ENCODE measurements at regions not wholly inside any gene's neighbourhood (a gene's known extent, or its start where the extent isn't known, plus 50 kb on each side); places are given as distances from the start of the nearest gene placed in this dataset.
A peak's percentile ranks its signal among the peaks of the same experiment; 100 is the strongest.
"Not testable (repeated sequence)": the region's sequence is repeated elsewhere in the genome, so short reads cannot be mapped to it uniquely, and the experiment has no call there.

- POLR2A ChIA-PET, ATAC-seq, H3K36me3 Mint-ChIP-seq, H3K27ac Mint-ChIP-seq, H3K4me3 Mint-ChIP-seq, H3K27me3 Mint-ChIP-seq, H3K4me1 Mint-ChIP-seq: not testable (repeated sequence)
- H3K9me3 Mint-ChIP-seq: peaks cover 0 to 18% (median 0%) of the 10 kb centered on the region in 9 donors
- peak in 1 of 10 donors; percentile 0 for DNase-seq
Observed at GRCh38 chr21:9034491-9035200, 1486.7 kb upstream of the TPTE start.

DNA sequence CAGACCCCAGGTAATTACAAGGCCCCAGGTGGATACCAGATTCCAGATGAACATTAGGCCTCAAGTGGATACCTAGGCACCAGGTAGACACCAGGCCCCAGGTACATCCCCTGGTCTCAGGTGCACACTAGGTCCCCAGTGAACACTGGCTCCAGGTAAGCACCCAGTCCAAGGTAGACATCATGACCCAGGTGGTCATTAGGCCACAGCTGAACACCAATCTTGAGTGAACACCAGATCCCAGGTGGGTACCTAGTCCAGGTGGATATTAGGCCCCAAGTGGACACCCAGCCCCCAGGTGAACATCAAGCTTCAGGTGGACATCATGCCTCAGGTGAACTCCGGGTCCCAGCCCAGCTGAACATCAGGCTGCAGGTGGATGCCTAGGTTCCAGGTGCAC, 1486.2 kb upstream of the TPTE start:
- H3K27me3 Mint-ChIP-seq, H3K4me1 Mint-ChIP-seq, POLR2A ChIA-PET, H3K4me3 Mint-ChIP-seq, H3K27ac Mint-ChIP-seq, ATAC-seq, H3K36me3 Mint-ChIP-seq: not testable (repeated sequence)
- H3K9me3 Mint-ChIP-seq: peaks cover 0 to 24% (median 0%) of the 10 kb centered on the region in 9 donors
- peak in 1 of 10 donors; percentile 0 for DNase-seq

DNA sequence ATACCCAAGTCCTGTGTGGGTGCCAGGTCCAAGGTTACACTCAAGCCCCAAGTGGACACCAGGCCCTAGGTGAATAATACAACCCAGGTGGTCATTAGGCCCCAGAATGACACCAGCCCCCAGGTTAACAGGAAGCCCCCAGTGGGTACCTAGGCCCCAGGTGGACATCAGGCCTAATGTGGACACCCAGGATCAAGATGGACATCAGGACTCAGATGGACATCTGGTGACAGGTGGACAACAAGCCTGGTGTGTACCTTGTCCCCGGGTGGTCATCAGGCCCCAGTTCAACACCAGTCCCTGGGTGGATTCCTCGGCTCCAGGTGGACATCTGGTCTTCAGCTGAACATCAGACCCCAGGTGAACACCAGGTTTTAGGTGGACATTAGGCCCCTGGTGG, 1485.4 kb upstream of the TPTE start:
- H3K27ac Mint-ChIP-seq, H3K4me3 Mint-ChIP-seq, POLR2A ChIA-PET, H3K36me3 Mint-ChIP-seq, H3K4me1 Mint-ChIP-seq, DNase-seq, ATAC-seq, H3K27me3 Mint-ChIP-seq: not testable (repeated sequence)
- peaks cover 0 to 29% (median 0%) of the 10 kb centered on the region in 9 donors for H3K9me3 Mint-ChIP-seq

DNA sequence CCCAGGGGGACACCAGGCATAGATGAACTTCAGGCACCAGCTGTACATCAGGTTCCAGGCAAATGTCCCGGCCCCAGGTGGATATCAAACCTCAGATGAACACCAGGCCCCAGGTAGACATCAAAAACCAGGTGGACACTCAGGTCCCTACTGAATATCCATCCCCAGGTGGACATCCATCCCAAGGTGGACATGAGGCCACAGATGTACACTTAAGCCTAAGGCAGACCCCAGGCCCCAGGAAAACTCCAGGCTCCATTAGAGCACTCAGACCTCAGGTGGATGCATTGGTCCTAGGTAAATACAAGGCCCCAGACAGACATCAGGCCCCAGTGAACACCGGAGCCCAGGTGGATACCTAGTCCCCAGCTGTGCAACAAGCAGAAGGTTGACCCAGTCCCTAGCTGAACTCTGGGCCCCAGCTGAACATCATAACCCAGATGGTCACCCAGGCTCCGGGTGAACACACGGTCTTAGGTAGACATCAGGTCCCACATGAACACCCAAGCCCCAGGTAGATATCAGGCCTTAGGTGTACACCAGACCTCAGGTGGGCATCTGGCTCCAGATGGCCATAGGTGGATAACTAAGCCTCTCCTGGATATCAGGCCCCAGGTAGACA, 1484.3 kb upstream of the TPTE start:
- H3K27ac Mint-ChIP-seq, H3K27me3 Mint-ChIP-seq, ATAC-seq, POLR2A ChIA-PET, H3K4me1 Mint-ChIP-seq, H3K36me3 Mint-ChIP-seq, H3K4me3 Mint-ChIP-seq: not testable (repeated sequence)
- peaks cover 0 to 37% (median 0%) of the 10 kb centered on the region in 9 donors for H3K9me3 Mint-ChIP-seq
- peak in 1 of 10 donors; percentile 0 for DNase-seq

GRCh38 chr21:9037588-9038544, 1483.5 kb upstream of the TPTE start:
- peaks cover 0 to 38% (median 0%) of the 10 kb centered on the region in 9 donors for H3K9me3 Mint-ChIP-seq
- DNase-seq: peak in 1 of 10 donors; percentile 0
- ATAC-seq, H3K36me3 Mint-ChIP-seq, H3K27ac Mint-ChIP-seq, POLR2A ChIA-PET, H3K4me3 Mint-ChIP-seq, H3K27me3 Mint-ChIP-seq, H3K4me1 Mint-ChIP-seq: not testable (repeated sequence)

DNA sequence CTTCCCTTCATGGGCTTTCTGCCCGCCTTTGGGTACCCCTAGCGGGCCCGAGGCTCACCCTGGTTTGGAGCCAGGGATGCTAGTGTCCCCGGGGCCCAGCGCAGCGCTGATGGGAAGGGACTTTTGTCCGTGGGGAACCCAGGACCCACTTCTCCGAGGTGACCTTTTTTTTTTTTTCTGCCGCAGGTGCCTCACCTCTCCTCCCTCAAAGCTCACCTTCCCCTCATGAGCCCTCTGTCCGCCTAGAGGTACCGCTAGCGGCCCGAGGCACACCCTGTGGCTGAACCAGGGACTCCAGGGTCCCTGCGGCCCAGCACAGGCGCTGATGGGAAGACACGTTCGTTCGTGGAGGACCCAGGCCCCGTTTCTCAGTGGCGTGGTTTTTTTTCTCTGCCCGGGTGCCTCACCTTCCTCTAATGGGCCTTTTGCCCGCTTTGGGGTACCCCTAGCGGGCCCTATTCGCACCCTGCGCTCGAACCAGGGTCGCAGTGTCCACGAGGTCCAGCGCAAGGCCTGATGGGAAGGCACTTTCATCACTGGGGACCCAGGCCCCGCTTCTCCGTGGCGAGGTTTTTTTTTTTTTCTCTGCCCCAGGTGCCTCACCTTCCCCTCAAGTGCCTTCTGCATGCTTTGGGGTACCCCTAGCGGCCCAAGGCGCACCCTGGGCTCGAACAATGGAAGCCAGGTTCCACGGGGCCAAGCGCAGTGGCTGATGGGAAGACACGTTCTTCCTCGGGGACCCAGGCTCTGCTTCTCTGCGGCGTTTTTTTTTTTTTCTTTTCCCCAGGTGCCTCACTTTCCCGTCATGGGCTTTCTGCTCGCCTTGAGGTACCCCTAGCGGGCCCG, 1481.6 kb upstream of the TPTE start:
- DNase-seq: peak in 1 of 10 donors; percentile 0
- peaks cover 0 to 38% (median 0%) of the 10 kb centered on the region in 9 donors for H3K9me3 Mint-ChIP-seq
- POLR2A ChIA-PET, H3K36me3 Mint-ChIP-seq, ATAC-seq, H3K27ac Mint-ChIP-seq, H3K4me3 Mint-ChIP-seq, H3K4me1 Mint-ChIP-seq, H3K27me3 Mint-ChIP-seq: not testable (repeated sequence)

GRCh38 chr21:9040406-9040805, 1481.0 kb upstream of the TPTE start:
- H3K4me1 Mint-ChIP-seq, H3K36me3 Mint-ChIP-seq, POLR2A ChIA-PET, ATAC-seq, DNase-seq, H3K27ac Mint-ChIP-seq, H3K4me3 Mint-ChIP-seq, H3K27me3 Mint-ChIP-seq: not testable (repeated sequence)
- H3K9me3 Mint-ChIP-seq: peaks cover 0 to 38% (median 0%) of the 10 kb centered on the region in 9 donors

GRCh38 chr21:9041175-9041948, 1480.0 kb upstream of the TPTE start:
- peak in 1 of 10 donors; percentile 0 for DNase-seq
- POLR2A ChIA-PET: not testable (repeated sequence)

DNA sequence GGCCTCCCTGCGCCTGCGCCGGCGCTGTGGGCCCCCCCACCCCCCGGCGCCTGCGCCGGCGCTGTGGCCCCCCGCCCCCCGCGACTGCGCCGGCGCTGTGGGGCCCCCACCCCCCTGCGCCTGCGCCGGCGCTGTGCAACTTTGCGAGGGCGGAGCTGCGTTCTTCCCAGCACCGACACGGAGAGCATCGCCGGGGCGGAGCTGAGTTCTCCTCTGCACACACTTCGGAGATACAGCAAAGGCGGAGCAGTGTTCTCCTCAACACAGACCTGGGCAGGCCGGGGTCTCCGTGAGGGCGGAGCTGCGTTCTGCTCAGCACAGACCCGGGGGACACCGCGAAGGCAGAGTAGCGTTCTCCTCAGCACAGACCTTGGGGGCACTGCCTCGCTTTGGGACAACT, 1478.3 kb upstream of the TPTE start:
- DNase-seq (peak in 1 of 10 donors; percentile 27), ATAC-seq (peak in 1 of 2 donors; percentile 74)
- H3K36me3 Mint-ChIP-seq, H3K4me1 Mint-ChIP-seq, H3K27ac Mint-ChIP-seq, POLR2A ChIA-PET, H3K27me3 Mint-ChIP-seq: not testable (repeated sequence)
- peaks cover 0 to 25% (median 0%) of the 10 kb centered on the region in 9 donors for H3K9me3 Mint-ChIP-seq
- H3K4me3 Mint-ChIP-seq: peak overlapping the region in 1 of 10 donors; percentile 41

More at GRCh38 chr21:9041175-9041948, 1480.0 kb upstream of the TPTE start:
- peaks cover 0 to 37% (median 0%) of the 10 kb centered on the region in 9 donors for H3K9me3 Mint-ChIP-seq
- not testable (repeated sequence) for H3K27ac Mint-ChIP-seq, H3K27me3 Mint-ChIP-seq, H3K36me3 Mint-ChIP-seq, H3K4me1 Mint-ChIP-seq, ATAC-seq, H3K4me3 Mint-ChIP-seq

DNA sequence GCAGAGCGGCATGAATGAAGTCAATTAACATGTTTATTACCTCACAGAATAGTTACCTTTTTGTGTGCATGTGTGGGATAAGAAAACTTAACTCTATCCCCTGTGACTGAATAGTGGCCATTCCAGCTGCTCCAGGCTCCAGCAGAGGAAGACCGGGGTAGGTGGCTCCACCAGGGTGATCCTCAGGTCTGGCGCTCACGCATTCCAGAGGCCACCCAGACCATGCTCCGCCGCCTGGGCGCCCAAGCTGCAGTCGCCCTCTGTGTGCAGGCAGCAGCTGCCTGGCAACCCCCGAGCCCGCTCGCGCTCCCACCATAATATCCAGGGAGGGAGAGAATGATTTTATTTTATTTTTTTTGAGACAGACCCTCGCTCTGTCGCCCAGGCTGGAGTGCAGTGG, 1474.5 kb upstream of the TPTE start:
- not testable (repeated sequence) for H3K27me3 Mint-ChIP-seq, H3K9me3 Mint-ChIP-seq

DNA sequence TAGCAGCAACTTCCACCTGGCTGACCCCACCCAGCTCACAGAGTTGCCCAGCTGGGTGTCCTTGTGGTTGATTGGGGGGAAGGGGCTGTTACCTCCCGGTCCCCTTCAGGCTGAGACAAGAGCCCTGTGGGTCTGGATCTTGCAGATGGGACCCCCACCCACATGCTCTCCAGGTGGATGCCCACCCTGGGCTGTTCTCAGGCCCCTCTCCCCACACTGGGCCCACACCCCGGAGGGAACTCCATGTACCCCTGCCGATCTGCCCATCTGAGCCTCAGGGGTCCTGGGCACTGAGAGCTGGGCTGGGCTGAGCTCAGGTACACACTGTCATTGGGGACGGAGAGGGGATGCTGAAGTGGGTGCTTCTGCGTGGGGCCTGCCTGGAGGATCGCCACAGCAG, 1453.9 kb upstream of the TPTE start:
- H3K9me3 Mint-ChIP-seq, H3K4me1 Mint-ChIP-seq, H3K27ac Mint-ChIP-seq, H3K36me3 Mint-ChIP-seq, DNase-seq, POLR2A ChIA-PET, H3K4me3 Mint-ChIP-seq, H3K27me3 Mint-ChIP-seq, ATAC-seq: not testable (repeated sequence)

More for the DNA sequence above, 1474.5 kb upstream of the TPTE start:
- POLR2A ChIA-PET, H3K4me3 Mint-ChIP-seq, ATAC-seq, H3K27ac Mint-ChIP-seq, H3K36me3 Mint-ChIP-seq, H3K4me1 Mint-ChIP-seq, DNase-seq: not testable (repeated sequence)

- DNase-seq, H3K4me1 Mint-ChIP-seq, H3K27ac Mint-ChIP-seq, H3K9me3 Mint-ChIP-seq, H3K36me3 Mint-ChIP-seq, ATAC-seq, H3K4me3 Mint-ChIP-seq, H3K27me3 Mint-ChIP-seq, POLR2A ChIA-PET: not testable (repeated sequence)
Observed at GRCh38 chr21:9068622-9069021, 1452.8 kb upstream of the TPTE start.

All from naive thymus-derived CD8-positive, alpha-beta T cell (primary cell).